AG09319 (cell line): ENCODE measurements at regions not wholly inside any gene's neighbourhood (a gene's known extent, or its start where the extent isn't known, plus 50 kb on each side); places are given as distances from the start of the nearest gene placed in this dataset.

Experiments used
- DNase-seq: peaks from one replicate; pipeline ENCODE4 v3.0.0-alpha.2; 2010; ENCODE audit warnings: low read depth; ENCODE audit errors: extremely low read depth
- CTCF ChIP-seq: IDR thresholded peaks from 2 replicates; pipeline ENCODE4 v1.5.1; 2011; ENCODE audit warnings: low read depth, mild to moderate bottlenecking, inconsistent platforms, low read length, moderate library complexity

- no peak for TF ChIP-seq CTCF
- DNase-seq = no peak
Observed at GRCh38 chr13:26899202-26899601, 138.6 kb upstream of the GPR12 start.

GRCh38 chr13:26897706-26898550 lies 137.3 kb upstream of the GPR12 start:
- TF ChIP-seq CTCF = no peak
- no peak for DNase-seq

- TF ChIP-seq CTCF = no peak
- no peak for DNase-seq
Observed at GRCh38 chr13:26896986-26897668, 136.5 kb upstream of the GPR12 start.

GRCh38 chr13:26895808-26896466 lies 135.4 kb upstream of the GPR12 start:
- no peak for DNase-seq
- TF ChIP-seq CTCF = no peak

GRCh38 chr13:26895081-26895807 lies 134.7 kb upstream of the GPR12 start:
- DNase-seq = no peak
- no peak for TF ChIP-seq CTCF

GRCh38 chr13:26888632-26889031 lies 128.0 kb upstream of the GPR12 start:
- no peak for TF ChIP-seq CTCF
- DNase-seq = no peak
